HCT116 (cell line): ENCODE measurements at regions not wholly inside any gene's neighbourhood (a gene's known extent, or its start where the extent isn't known, plus 50 kb on each side); places are given as distances from the start of the nearest gene placed in this dataset.

ENCODE experiments used
- ATAC-seq: fragments of 200-7000 bp; cut with Tn5 transposase; 2 replicates; pipeline ENCODE4 v1.9.1; 2020; ENCODE audit warnings: mild to moderate bottlenecking, moderate library complexity
- BruUV-seq: library from RNA; stranded (reverse); fragments of 400-500 nt; replicated peaks from 2 replicates; lab custom pipeline; 2021; lab: Mats Ljungman, UMichigan
- CTCF ChIA-PET: fragments of 300-600 bp; sonication (Branson Sonifier 250); formaldehyde crosslinking; loops from one replicate; lab custom pipeline; 2021; ENCODE audit warnings: antibody characterized with exemption; lab: Charles Lee
- POLR2A ChIA-PET: fragments of 300-600, 350-600 bp; sonication (Branson Sonifier 250); formaldehyde crosslinking; loops from one replicate; lab custom pipeline; 2021; ENCODE audit warnings: antibody characterized with exemption; lab: Charles Lee
- RAD21 ChIA-PET, 2 experiments: fragments of 300-600 bp; sonication (Branson Sonifier 250); formaldehyde crosslinking; loops; one replicate each; lab custom pipeline; 2023; ENCODE audit warnings: low total read pairs in 2 of 2; ENCODE audit not compliant: uncharacterized antibody in 2 of 2, unreplicated experiment in 2 of 2, low non-redundant PET in 1 of 2; lab: Charles Lee
- DNase-seq: peaks from one replicate; pipeline ENCODE4 v3.0.0-alpha.2; 2010; ENCODE audit warnings: low read depth, low spot score
- H2AFZ ChIP-seq: fragments of 200-600 bp; shearing (Covaris generic), sonication (generic); 2 replicates; pipeline ENCODE4 v1.6.1; 2017; ENCODE audit warnings: low read depth, mixed run types, mixed read lengths, antibody characterized with exemption, low read length; ENCODE audit not compliant: poor library complexity, severe bottlenecking
- H3K27ac ChIP-seq: 2 replicates; pipeline ENCODE4 v1.5.1; 2012; ENCODE audit warnings: low read depth, low read length
- H3K27me3 ChIP-seq: fragments of 200-600 bp; sonication (generic); 2 replicates; pipeline ENCODE4 v1.6.1; 2016; ENCODE audit warnings: mixed run types, low read length, mixed read lengths; ENCODE audit not compliant: insufficient read depth
- H3K36me3 ChIP-seq, 2 experiments: fragments of 200-500 bp in 1 of 2; fragments of 200-600 bp in 1 of 2; sonication (Bioruptor generic) in 1 of 2; sonication (generic) in 1 of 2; 2 replicates each; pipeline versions ENCODE4 v1.5.1 to v1.6.1; 2014 to 2016; ENCODE audit warnings: low read length in 2 of 2, inconsistent platforms in 1 of 2, mixed read lengths in 1 of 2, mixed run types in 1 of 2; ENCODE audit not compliant: insufficient read depth in 2 of 2, control insufficient read depth in 1 of 2
- H3K4me1 ChIP-seq, 2 experiments: fragments of 200-600 bp in 1 of 2; sonication (generic) in 1 of 2; 2 replicates each; pipeline versions ENCODE4 v1.5.1 to v1.6.1; 2012 to 2017; ENCODE audit warnings: low read length in 2 of 2, inconsistent platforms in 1 of 2, mild to moderate bottlenecking in 1 of 2, mixed read lengths in 1 of 2, mixed run types in 1 of 2, moderate library complexity in 1 of 2; ENCODE audit not compliant: insufficient read depth in 2 of 2, control insufficient read depth in 1 of 2
- H3K4me2 ChIP-seq: fragments of 200-600 bp; sonication (generic); 2 replicates; pipeline ENCODE4 v1.6.1; 2017; ENCODE audit warnings: mixed run types, low read length, mixed read lengths
- H3K4me3 ChIP-seq, 2 experiments: fragments of 200-600 bp in 1 of 2; sonication (generic) in 1 of 2; replicated peaks in 1 of 2; 2 replicates each; pipeline ENCODE4 v1.5.1; 2011 to 2016; ENCODE audit warnings: low read length in 2 of 2, control low read depth in 1 of 2, low read depth in 1 of 2, mild to moderate bottlenecking in 1 of 2, mixed read lengths in 1 of 2, mixed run types in 1 of 2
- H3K79me2 ChIP-seq: fragments of 200-600 bp; sonication (generic); 2 replicates; pipeline ENCODE4 v1.6.1; 2017; ENCODE audit warnings: mild to moderate bottlenecking, mixed run types, low read length, moderate library complexity, mixed read lengths; ENCODE audit not compliant: insufficient read depth
- H3K9ac ChIP-seq: fragments of 200-600 bp; sonication (generic); 2 replicates; pipeline ENCODE4 v1.6.1; 2016; ENCODE audit warnings: low read length, mixed read lengths
- H3K9me2 ChIP-seq: fragments of 200-600 bp; sonication (generic), shearing (Covaris generic); 2 replicates; pipeline ENCODE4 v1.6.1; 2017; ENCODE audit warnings: mixed run types, mild to moderate bottlenecking, moderate library complexity; ENCODE audit not compliant: insufficient read depth
- H3K9me3 ChIP-seq, 2 experiments: fragments of 200-500 bp in 1 of 2; fragments of 200-600 bp in 1 of 2; sonication (Bioruptor generic) in 1 of 2; sonication (generic) in 1 of 2; 2 replicates each; pipeline ENCODE4 v1.6.1; 2014 to 2017; ENCODE audit warnings: low read length in 2 of 2, mixed read lengths in 2 of 2, inconsistent platforms in 1 of 2, low read depth in 1 of 2, mild to moderate bottlenecking in 1 of 2, mixed run types in 1 of 2, moderate library complexity in 1 of 2; ENCODE audit not compliant: control insufficient read depth in 1 of 2, insufficient read depth in 1 of 2
- H4K20me1 ChIP-seq: fragments of 200-600 bp; sonication (generic), shearing (Covaris generic); 2 replicates; pipeline ENCODE4 v1.6.1; 2017; ENCODE audit warnings: mixed run types, mild to moderate bottlenecking, moderate library complexity; ENCODE audit not compliant: insufficient read depth
- ATF3 ChIP-seq: IDR thresholded peaks from 2 replicates; pipeline ENCODE4 v1.6.1; 2012
- CBX3 ChIP-seq: IDR thresholded peaks from 2 replicates; pipeline ENCODE4 v1.6.1; 2012; ENCODE audit warnings: low read depth
- CEBPB ChIP-seq: IDR thresholded peaks from 2 replicates; pipeline ENCODE4 v1.6.1; 2012; ENCODE audit warnings: low read depth
- EGR1 ChIP-seq: IDR thresholded peaks from 2 replicates; pipeline ENCODE4 v1.6.1; 2012; ENCODE audit warnings: low read depth
- ELF1 ChIP-seq: IDR thresholded peaks from 2 replicates; pipeline ENCODE4 v1.6.1; 2012; ENCODE audit warnings: low read depth, borderline replicate concordance
- EZH2phosphoT487 ChIP-seq: fragments of 200-600 bp; IDR thresholded peaks from 2 replicates; pipeline ENCODE4 v1.6.1; 2018; ENCODE audit warnings: antibody characterized with exemption, borderline replicate concordance
- FOSL1 ChIP-seq: IDR thresholded peaks from 2 replicates; pipeline ENCODE4 v1.6.1; 2012; ENCODE audit warnings: low read depth
- MAX ChIP-seq: IDR thresholded peaks from 2 replicates; pipeline ENCODE4 v1.6.1; 2012
- POLR2A ChIP-seq: IDR thresholded peaks from 2 replicates; pipeline ENCODE4 v1.7.0; 2011; ENCODE audit warnings: borderline replicate concordance; ENCODE audit not compliant: insufficient read depth, insufficient read length; ENCODE audit errors: extremely low read depth
- POLR2AphosphoS5 ChIP-seq: IDR thresholded peaks from 2 replicates; pipeline ENCODE4 v1.6.1; 2011; ENCODE audit warnings: mild to moderate bottlenecking, low read depth, low read length, moderate library complexity
- RAD21 ChIP-seq: IDR thresholded peaks from 2 replicates; pipeline ENCODE4 v1.6.1; 2012; ENCODE audit warnings: low read depth, mild to moderate bottlenecking
- SIN3A ChIP-seq: IDR thresholded peaks from 2 replicates; pipeline ENCODE4 v1.6.1; 2012; ENCODE audit warnings: low read depth
- SRF ChIP-seq: IDR thresholded peaks from 2 replicates; pipeline ENCODE4 v1.6.1; 2012; ENCODE audit warnings: low read depth
- TCF7L2 ChIP-seq: IDR thresholded peaks from 2 replicates; pipeline ENCODE4 v1.7.0; 2011; ENCODE audit warnings: borderline replicate concordance, inconsistent platforms; ENCODE audit not compliant: insufficient read depth, insufficient read length; ENCODE audit errors: extremely low read depth
- YY1 ChIP-seq: IDR thresholded peaks from 2 replicates; pipeline ENCODE4 v1.6.1; 2011; ENCODE audit warnings: low read length, low read depth, moderate library complexity, mild to moderate bottlenecking; ENCODE audit not compliant: insufficient replicate concordance; ENCODE audit errors: extremely low read depth
- ZBTB33 ChIP-seq: IDR thresholded peaks from 2 replicates; pipeline ENCODE4 v1.6.1; 2011; ENCODE audit warnings: mild to moderate bottlenecking, low read length, moderate library complexity; ENCODE audit not compliant: insufficient replicate concordance; ENCODE audit errors: extremely low read depth
- ZNF274 ChIP-seq: fragments of 200-500 bp; sonication (Bioruptor generic); IDR thresholded peaks from 2 replicates; pipeline ENCODE4 v1.6.1; 2014; ENCODE audit warnings: mild to moderate bottlenecking, low read depth, low read length, inconsistent platforms
- intact Hi-C: fragments of 100-400 bp; cut with micrococcal nuclease; formaldehyde crosslinking; loops from 2 replicates; pipeline ENCODE4 v1.10.0; 2022
- TF ChIP-seq, protein P1 (sequence below): IDR thresholded peaks from 2 replicates; pipeline ENCODE4 v1.6.1; 2012; ENCODE audit warnings: low read depth

DNA sequence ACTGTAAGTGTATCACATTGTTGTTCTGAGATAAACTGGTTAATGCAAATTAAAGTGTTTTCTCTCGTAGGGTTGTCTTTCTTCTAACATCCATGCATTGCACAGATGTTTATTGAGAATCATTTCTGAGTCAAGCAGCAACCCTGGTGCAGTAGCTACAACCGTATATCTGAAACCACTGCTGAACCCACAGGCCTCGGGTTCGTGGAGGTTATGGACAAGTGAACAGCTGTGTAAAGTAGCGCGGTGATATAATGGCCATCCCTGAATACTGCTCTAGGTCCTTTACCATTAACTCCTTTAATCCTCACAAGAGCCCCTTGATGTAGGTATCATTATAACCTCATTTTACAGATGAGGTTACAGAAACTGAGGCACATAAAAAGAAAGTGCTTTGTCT, 486.1 kb upstream of the TMEM132C start:
- no peaks in the 10 kb centered on the region for H3K27me3 ChIP-seq
- ChIA-PET CTCF (no interaction called here), RAD21 (no interaction called here), POLR2A (no interaction called here)
- no peak overlapping the region for H2AFZ ChIP-seq
- no peak for TF ChIP-seq TCF7L2
- TF ChIP-seq YY1: no peak
- no peak for TF ChIP-seq SRF
- TF ChIP-seq, protein P1, sequence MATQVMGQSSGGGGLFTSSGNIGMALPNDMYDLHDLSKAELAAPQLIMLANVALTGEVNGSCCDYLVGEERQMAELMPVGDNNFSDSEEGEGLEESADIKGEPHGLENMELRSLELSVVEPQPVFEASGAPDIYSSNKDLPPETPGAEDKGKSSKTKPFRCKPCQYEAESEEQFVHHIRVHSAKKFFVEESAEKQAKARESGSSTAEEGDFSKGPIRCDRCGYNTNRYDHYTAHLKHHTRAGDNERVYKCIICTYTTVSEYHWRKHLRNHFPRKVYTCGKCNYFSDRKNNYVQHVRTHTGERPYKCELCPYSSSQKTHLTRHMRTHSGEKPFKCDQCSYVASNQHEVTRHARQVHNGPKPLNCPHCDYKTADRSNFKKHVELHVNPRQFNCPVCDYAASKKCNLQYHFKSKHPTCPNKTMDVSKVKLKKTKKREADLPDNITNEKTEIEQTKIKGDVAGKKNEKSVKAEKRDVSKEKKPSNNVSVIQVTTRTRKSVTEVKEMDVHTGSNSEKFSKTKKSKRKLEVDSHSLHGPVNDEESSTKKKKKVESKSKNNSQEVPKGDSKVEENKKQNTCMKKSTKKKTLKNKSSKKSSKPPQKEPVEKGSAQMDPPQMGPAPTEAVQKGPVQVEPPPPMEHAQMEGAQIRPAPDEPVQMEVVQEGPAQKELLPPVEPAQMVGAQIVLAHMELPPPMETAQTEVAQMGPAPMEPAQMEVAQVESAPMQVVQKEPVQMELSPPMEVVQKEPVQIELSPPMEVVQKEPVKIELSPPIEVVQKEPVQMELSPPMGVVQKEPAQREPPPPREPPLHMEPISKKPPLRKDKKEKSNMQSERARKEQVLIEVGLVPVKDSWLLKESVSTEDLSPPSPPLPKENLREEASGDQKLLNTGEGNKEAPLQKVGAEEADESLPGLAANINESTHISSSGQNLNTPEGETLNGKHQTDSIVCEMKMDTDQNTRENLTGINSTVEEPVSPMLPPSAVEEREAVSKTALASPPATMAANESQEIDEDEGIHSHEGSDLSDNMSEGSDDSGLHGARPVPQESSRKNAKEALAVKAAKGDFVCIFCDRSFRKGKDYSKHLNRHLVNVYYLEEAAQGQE: no peak
- TF ChIP-seq MAX: no peak
- TF ChIP-seq ZBTB33: no peak
- no peak for TF ChIP-seq CEBPB
- no peak for TF ChIP-seq POLR2AphosphoS5
- no peak for TF ChIP-seq ATF3
- TF ChIP-seq ELF1: no peak
- TF ChIP-seq RAD21: no peak
- no peak for TF ChIP-seq FOSL1
- TF ChIP-seq EGR1: no peak
- no peak for TF ChIP-seq POLR2A
- TF ChIP-seq ZNF274: no peak
- no peak for TF ChIP-seq EZH2phosphoT487
- no peak for TF ChIP-seq SIN3A
- no peak for TF ChIP-seq CBX3
- DNase-seq: no peak
- no peaks in the 10 kb centered on the region for H3K4me1 ChIP-seq
- no peaks in the 10 kb centered on the region for H4K20me1 ChIP-seq
- ATAC-seq: no peak
- BruUV-seq: no TSS peak
- no peaks in the 10 kb centered on the region for H3K79me2 ChIP-seq
- no peaks in the 10 kb centered on the region for H3K36me3 ChIP-seq
- H3K9ac ChIP-seq: no peak overlapping the region
- intact Hi-C loops: no loop called here
- H3K4me3 ChIP-seq: no peak overlapping the region
- H3K4me2 ChIP-seq: no peak overlapping the region
- no peaks in the 10 kb centered on the region for H3K9me2 ChIP-seq
- H3K9me3 ChIP-seq: peaks cover 4 to 7% of the 10 kb centered on the region in 2 experiments; a peak in 2 of 4 replicates
- H3K27ac ChIP-seq: no peak overlapping the region
